ENCODE measurements at regions not wholly inside any gene's neighbourhood (a gene's known extent, or its start where the extent isn't known, plus 50 kb on each side); places are given as distances from the start of the nearest gene placed in this dataset.
"Not testable (repeated sequence)": the region's sequence is repeated elsewhere in the genome, so short reads cannot be mapped to it uniquely, and the experiment has no call there.

GRCh38 chr12:115388139-115388538 lies 704.2 kb upstream of the TBX3 start:
- 55 to 74% (median 67%) methylated on average over 6 of the region's 6 CpGs for WGBS, 3 donors
- no peak overlapping the region for H3K27ac ChIP-seq (ENCODE audit: low read depth, low read length)

- 65 to 84% (median 82%) methylated on average over 5 of the region's 5 CpGs for WGBS, 3 donors
- no peak overlapping the region for H3K27ac ChIP-seq (ENCODE audit: low read depth, low read length)
Measured at GRCh38 chr12:115387467-115387901, 703.5 kb upstream of the TBX3 start.

DNA sequence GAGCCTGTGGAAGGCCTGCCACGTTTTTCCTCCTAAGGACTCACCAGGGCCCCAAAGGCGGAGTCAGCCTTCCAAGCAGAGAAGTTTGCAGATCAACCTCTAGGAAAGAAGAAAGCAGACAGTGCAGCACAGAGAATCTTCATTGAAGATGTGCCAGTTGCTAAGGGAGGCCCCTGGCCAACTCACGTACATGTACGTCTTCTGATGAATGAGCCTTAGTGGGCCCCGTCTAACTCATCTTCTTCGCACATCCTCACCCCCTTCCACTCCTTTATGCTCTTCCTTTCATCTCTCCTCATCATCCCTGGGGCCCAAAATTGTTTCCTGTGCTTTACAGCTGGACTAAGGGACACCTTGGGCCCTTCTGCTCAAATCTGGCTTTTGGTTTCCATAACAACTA lies 703.0 kb upstream of the TBX3 start:
- 78 to 87% (median 85%) methylated on average over 6 of the region's 6 CpGs for WGBS, 3 donors
- no peak overlapping the region for H3K27ac ChIP-seq (ENCODE audit: low read depth, low read length)

- 74 to 95% (median 93%) methylated on average over 4 of the region's 4 CpGs for WGBS, 3 donors
- H3K27ac ChIP-seq (ENCODE audit: low read depth, low read length) = no peak overlapping the region
Measured at GRCh38 chr12:115385141-115385540, 701.2 kb upstream of the TBX3 start.

- no peak overlapping the region for H3K27ac ChIP-seq (ENCODE audit: low read depth, low read length)
- 85 to 94% (median 90%) methylated on average over 5 of the region's 5 CpGs for WGBS, 3 donors
Measured at GRCh38 chr12:115384391-115384790, 700.4 kb upstream of the TBX3 start.

- WGBS, 3 donors = 43 to 70% (median 69%) methylated on average over 7 of the region's 7 CpGs
- H3K27ac ChIP-seq (ENCODE audit: low read depth, low read length) = no peak overlapping the region
Measured at GRCh38 chr12:115383668-115384067, 699.7 kb upstream of the TBX3 start.

DNA sequence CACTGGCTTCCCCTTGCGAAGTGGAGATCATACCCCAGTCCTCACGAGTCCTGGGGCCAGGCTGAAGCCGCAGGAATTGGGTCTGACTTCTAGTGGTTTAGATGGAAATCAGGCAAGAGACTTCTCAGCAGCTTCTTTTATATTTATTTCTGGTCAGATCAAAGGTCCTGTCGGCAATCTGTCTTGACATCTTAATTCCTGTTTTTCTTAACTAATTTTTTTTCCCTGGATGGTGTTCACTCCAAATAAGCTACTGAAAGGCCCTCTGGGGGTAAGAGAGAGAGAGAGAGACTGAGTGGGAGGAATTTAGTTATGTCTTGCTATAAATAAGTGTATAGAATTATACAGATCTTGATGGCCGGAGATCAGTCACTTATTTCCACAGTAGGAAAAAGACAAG lies 698.7 kb upstream of the TBX3 start:
- WGBS, 3 donors = 74 to 84% (median 79%) methylated on average over 5 of the region's 5 CpGs
- H3K27ac ChIP-seq (ENCODE audit: low read depth, low read length) = no peak overlapping the region

DNA sequence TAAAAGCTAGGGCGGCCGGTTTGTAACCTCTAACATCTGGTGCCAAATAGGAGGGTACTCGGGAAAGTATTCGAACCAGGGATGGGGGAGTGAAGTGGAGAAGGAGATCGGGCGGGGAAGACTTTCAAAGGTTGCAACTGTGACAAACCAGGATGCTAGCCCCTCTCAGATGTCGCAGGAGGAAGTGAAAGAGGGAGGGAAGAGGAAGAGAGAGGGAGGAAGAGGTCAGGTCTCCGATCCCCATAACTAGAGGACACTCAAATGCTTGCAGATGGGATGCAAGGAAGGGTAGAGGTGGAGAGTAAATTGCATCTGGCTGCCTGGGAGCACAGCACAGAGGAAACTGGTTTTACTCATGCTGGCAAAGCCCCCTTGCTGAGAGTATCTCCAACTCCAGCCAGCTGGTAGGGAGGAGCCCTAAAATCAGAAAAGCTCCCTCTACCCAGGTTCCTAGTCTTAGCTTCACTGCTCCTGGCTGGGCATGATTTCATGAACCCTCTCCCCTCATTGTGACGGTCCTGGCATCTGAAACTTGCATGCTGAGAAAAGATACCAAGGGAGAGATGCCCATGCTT lies 696.7 kb upstream of the TBX3 start:
- no peak overlapping the region for H3K27ac ChIP-seq (ENCODE audit: low read depth, low read length)
- 38 to 62% (median 44%) methylated on average over 9 of the region's 9 CpGs for WGBS, 3 donors

DNA sequence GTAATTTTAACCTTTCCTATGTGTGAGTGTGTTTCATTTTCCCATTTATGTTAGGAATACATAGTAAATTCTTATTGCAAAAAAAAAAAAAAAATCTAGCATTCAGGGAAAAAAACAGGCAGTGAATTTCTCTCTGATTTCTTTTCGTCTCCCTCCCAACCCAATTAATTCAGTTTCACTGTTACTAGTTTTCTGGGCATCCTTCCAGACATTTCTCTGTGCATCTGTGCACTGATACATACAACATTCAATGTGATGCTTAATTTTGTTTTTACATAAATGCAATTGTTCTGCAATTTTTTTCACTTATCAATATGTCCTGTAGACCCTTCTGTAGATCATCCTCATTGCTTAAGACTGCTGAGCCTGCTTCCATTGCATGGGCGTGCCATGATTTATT lies 694.3 kb upstream of the TBX3 start:
- H3K27ac ChIP-seq (ENCODE audit: low read depth, low read length) = no peak overlapping the region
- 53 to 74% (median 69%) methylated on average over 2 of the region's 2 CpGs for WGBS, 3 donors

DNA sequence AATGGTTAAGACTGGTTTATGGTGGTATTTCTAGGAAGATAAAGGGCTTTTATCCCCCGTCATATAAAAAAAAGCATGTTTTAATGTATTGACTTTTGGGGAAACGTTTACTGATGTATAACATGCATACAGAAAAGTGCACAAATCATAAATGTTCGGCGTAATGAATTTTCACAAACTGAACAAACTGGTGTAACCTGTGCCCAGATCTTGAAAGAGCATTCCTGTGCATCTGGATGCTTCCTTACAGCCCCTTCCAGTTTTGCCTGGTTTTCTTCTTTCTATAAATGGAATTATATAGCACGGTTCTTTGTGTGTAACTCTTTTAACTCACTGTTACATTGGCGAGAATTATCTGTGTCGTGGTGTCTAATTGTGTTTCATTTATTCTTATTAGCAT lies 693.8 kb upstream of the TBX3 start:
- H3K27ac ChIP-seq (ENCODE audit: low read depth, low read length) = no peak overlapping the region
- WGBS, 3 donors = 45 to 88% (median 88%) methylated on average over 7 of the region's 7 CpGs

DNA sequence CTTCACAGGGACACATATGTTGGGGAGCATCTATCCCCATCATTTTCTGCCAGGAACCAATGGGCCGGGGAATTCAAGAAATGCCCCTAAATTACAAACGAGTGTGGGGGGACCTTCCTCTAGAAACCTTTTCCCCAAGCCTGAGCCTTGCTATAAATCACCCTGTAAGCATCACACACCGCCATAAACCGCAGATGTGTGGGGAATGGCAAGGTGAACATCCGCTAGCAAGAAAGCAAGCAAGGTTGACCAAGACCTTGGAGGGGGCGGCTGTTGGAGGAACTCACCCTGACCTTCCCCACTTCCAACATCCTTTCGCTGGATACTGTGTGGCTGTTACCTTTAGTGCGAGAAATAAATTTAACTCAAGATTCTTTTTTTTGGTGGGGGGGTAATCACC lies 693.3 kb upstream of the TBX3 start:
- WGBS, 3 donors = 83 to 92% (median 92%) methylated on average over 8 of the region's 8 CpGs
- H3K27ac ChIP-seq (ENCODE audit: low read depth, low read length) = no peak overlapping the region

DNA sequence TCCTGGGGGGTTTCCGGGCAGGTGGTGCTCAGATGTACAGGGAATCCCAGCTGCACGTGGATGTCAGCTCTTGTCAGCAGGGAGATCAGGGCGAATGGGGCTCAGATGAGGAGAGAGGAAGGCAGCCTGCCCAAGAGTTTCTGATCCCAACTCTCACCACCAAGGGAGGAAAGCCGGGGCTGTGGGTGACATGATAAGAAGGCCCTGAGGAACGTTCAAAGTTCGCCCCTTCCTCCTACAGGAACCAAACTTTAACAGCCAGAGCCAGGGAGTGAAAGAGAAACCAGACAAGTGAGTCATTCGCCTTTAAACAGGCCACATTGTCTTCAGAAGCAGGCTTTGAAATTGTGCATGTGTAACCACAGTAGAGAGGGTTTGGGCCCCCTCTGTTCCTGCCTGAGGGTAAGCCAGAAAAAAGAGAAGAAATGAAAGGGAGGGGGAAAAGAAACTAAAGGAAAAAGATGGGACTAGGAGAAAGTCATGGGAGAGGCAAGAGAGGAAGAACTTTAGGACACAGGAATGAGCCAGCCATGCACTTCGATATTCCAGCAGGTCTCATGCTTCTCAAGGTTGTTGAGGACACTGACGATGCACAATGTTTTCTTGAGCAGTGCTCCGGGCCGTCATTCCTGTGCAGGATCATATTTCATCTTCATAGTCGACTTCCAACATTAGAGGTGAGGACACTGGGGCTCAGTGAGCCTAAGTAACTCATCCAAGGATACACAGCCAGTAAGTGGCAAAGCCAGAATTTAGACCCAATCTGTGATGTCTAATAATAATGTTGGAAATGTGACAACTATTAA lies 691.4 kb upstream of the TBX3 start:
- WGBS, 3 donors = 39 to 56% (median 54%) methylated on average over 12 of the region's 12 CpGs
- H3K27ac ChIP-seq (ENCODE audit: low read depth, low read length) = no peak overlapping the region

DNA sequence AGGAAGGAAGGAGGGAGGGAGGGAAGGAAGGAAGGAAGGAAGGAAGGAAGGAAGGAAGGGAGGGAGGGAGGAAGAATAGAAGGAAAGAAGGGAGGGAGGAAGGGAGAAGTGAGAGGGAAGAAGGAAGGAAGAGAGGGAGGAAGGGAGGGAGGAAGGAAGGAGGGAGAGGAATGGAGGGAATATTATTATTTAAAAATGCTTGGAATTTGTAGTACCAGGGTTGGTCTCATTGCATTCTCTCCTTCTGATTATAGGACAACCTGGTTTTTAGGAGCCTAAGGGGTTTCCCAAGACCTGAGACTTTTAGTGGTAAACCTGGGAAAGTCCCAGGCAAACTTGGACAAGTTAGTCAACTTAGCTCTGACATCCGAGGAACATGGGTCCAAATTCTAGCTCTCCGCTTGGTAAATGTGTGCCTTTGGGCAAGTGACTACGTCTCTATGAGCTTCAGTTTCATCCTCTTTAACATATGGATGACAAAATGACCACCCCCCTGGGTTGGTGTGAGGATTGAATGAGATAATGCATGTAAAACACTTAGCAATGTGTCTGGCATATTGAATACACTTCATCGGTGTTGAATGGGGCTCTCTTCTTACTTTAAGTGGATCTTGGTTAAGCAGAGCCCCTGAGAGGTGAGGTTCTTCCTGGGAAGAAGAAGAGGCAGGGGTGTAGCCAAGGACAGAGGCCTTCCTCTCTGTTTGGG lies 690.7 kb upstream of the TBX3 start:
- H3K27ac ChIP-seq (ENCODE audit: low read depth, low read length) = no peak overlapping the region
- WGBS, 3 donors = 78 to 93% (median 91%) methylated on average over 4 of the region's 4 CpGs

GRCh38 chr12:115371711-115372110 lies 687.7 kb upstream of the TBX3 start:
- no peak overlapping the region for H3K27ac ChIP-seq (ENCODE audit: low read depth, low read length)
- WGBS, 3 donors = 84 to 94% (median 93%) methylated on average over 4 of the region's 4 CpGs

DNA sequence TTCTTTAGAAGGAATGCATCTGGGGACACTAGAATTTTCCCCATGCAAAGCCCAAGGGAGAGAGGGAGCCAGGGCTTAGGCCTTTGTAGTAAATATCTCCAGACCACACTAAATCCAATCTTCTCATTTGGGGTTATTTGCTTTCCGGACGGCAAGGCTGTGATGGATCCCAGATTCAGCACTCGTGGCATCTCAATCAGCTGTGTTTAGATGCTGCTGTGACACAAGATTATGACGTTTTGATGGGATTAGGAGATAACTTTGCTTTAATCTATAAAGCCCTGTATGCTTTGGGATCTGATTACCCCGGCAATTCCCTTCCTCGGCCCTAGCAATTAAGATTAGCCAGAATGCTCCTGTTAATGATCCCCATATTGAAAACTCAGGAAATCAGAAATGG lies 686.7 kb upstream of the TBX3 start:
- H3K27ac ChIP-seq (ENCODE audit: low read depth, low read length) = no peak overlapping the region
- 37 to 77% (median 64%) methylated on average over 6 of the region's 6 CpGs for WGBS, 3 donors

DNA sequence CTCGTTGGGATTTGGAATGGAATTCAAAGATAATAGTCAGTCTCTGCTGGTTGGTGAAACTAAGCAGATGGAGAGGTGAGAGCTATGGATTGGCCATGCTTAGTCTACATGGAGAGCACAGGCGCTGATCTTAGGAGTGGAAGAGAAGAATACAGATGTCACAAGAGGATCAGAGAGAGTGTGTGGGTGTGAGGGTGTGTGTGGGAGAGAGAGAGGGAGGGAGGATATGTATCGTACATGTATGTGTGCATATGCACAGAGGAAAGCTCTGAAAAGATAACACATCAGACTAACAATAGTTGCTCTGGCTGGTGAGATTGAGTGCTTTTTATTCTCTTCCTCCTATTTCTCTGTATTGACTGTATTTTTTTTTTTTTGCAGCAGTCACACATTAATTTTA lies 686.2 kb upstream of the TBX3 start:
- WGBS, 3 donors = 80 to 85% (median 84%) methylated on average over 3 of the region's 3 CpGs
- H3K27ac ChIP-seq (ENCODE audit: low read depth, low read length) = no peak overlapping the region

DNA sequence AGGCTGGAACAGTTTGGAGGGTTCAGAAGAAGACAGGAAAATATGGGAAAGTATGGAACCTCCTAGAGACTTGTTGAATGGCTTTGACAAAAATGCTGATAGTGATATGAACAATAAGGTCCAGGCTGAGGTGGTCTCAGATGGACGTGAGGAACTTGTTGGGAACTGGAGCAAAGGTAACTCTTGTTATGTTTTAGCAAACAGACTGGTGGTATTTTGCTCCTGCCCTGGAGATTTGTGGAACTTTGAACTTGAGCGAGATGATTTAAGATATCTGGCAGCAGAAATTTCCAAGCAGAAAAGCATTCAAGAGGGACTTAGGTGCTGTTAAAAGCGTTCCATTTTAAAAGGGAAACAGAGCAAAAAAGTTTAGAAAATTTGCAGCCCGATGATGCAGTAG lies 682.3 kb upstream of the TBX3 start:
- WGBS, 3 donors = 74 to 89% (median 89%) methylated on average over 4 of the region's 4 CpGs
- H3K27ac ChIP-seq (ENCODE audit: low read depth, low read length) = not testable (repeated sequence)

DNA sequence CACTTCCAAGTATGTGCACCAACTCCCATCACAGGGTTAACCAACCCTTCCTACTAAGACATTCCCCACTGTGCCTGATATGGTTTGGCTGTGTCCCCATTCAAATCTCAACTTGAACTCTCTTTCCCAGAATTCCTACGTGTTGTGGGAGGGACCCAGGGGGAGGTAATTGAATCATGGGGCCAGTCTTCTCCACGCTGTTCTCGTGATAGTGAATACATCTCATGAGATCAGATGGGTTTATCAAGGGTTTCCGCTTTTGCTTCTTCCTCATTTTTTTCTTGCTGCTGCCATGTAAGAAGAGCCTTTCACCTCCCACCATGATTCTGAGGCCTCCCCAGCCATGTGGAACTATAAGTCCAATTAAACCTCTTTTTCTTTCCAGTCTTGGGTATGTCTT lies 681.8 kb upstream of the TBX3 start:
- 66 to 89% (median 85%) methylated on average over 4 of the region's 4 CpGs for WGBS, 3 donors
- H3K27ac ChIP-seq (ENCODE audit: low read depth, low read length) = not testable (repeated sequence)

GRCh38 chr12:115364921-115365320 lies 680.9 kb upstream of the TBX3 start:
- 31 to 66% (median 60%) methylated on average over 3 of the region's 3 CpGs for WGBS, 3 donors
- no peak overlapping the region for H3K27ac ChIP-seq (ENCODE audit: low read depth, low read length)

Measured in adipose tissue (tissue), 3 donors.